IPS DF 6.9 (cell line): ENCODE measurements at regions not wholly inside any gene's neighbourhood (a gene's known extent, or its start where the extent isn't known, plus 50 kb on each side); places are given as distances from the start of the nearest gene placed in this dataset.
"Not testable (repeated sequence)": the region's sequence is repeated elsewhere in the genome, so short reads cannot be mapped to it uniquely, and the experiment has no call there.

Experiments used
- DNase-seq: peaks from one replicate; pipeline ENCODE4 v3.0.0-alpha.2; 2013; ENCODE audit warnings: low read depth, low spot score
- H3K27ac ChIP-seq: one replicate; pipeline ENCODE4 v1.5.1; 2013; ENCODE audit warnings: low read length, control low read depth
- H3K27me3 ChIP-seq: 2 replicates; pipeline ENCODE4 v1.6.1; 2013; ENCODE audit warnings: mild to moderate bottlenecking, low read length; ENCODE audit not compliant: control insufficient read depth, insufficient read depth
- H3K36me3 ChIP-seq: 2 replicates; pipeline ENCODE4 v1.6.1; 2013; ENCODE audit warnings: low read length; ENCODE audit not compliant: control insufficient read depth, insufficient read depth
- H3K4me1 ChIP-seq: 2 replicates; pipeline ENCODE4 v1.6.1; 2013; ENCODE audit warnings: low read length; ENCODE audit not compliant: control insufficient read depth, insufficient read depth
- H3K4me3 ChIP-seq: 2 replicates; pipeline ENCODE4 v1.5.1; 2013; ENCODE audit warnings: mild to moderate bottlenecking, low read length
- H3K9me3 ChIP-seq: 2 replicates; pipeline ENCODE4 v1.6.1; 2013; ENCODE audit warnings: low read length, inconsistent platforms; ENCODE audit not compliant: control insufficient read depth, insufficient read depth
- WGBS: extraction: QIAGEN DNeasy Blood & Tissue Kit; methylation state at CpG from one replicate; pipeline ENCODE4 v1.1.7; 2013; ENCODE audit warnings: mixed read lengths, missing lambda C conversion rate; ENCODE audit not compliant: insufficient read length, insufficient coverage; 5-methylcytosine and 5-hydroxymethylcytosine counted together

GRCh38 chr2:147001061-147001460 is 843.8 kb upstream of the ACVR2A start:
- no peaks in the 10 kb centered on the region for H3K36me3 ChIP-seq
- no CpG with 5 or more reads among the region's 1 CpG for WGBS

GRCh38 chr2:147000151-147000550 is 844.7 kb upstream of the ACVR2A start:
- DNase-seq, H3K36me3 ChIP-seq, H3K27ac ChIP-seq, H3K9me3 ChIP-seq, H3K4me3 ChIP-seq, H3K4me1 ChIP-seq, H3K27me3 ChIP-seq: not testable (repeated sequence)
- no CpG with 5 or more reads among the region's 2 CpGs for WGBS

More at GRCh38 chr2:147001061-147001460, 843.8 kb upstream of the ACVR2A start:
- no peaks in the 10 kb centered on the region for H3K9me3 ChIP-seq
- DNase-seq, result no peak
- H3K27ac ChIP-seq, result no peak overlapping the region
- H3K27me3 ChIP-seq, result no peaks in the 10 kb centered on the region
- no peaks in the 10 kb centered on the region for H3K4me1 ChIP-seq
- H3K4me3 ChIP-seq, result no peak overlapping the region

GRCh38 chr2:146997945-146998344 is 846.9 kb upstream of the ACVR2A start:
- no peak overlapping the region for H3K27ac ChIP-seq
- no peaks in the 10 kb centered on the region for H3K36me3 ChIP-seq
- H3K27me3 ChIP-seq, result no peaks in the 10 kb centered on the region
- no peak overlapping the region for H3K4me3 ChIP-seq
- no peaks in the 10 kb centered on the region for H3K4me1 ChIP-seq
- DNase-seq, result no peak
- no peaks in the 10 kb centered on the region for H3K9me3 ChIP-seq
- WGBS, result no CpG with 5 or more reads among the region's 2 CpGs

GRCh38 chr2:146997488-146997887 is 847.3 kb upstream of the ACVR2A start:
- DNase-seq, result no peak
- Histone ChIP-seq H3K27me3 (no peaks in the 10 kb centered on the region), H3K4me1 (no peaks in the 10 kb centered on the region), H3K9me3 (no peaks in the 10 kb centered on the region), H3K36me3 (no peaks in the 10 kb centered on the region), H3K4me3 (no peak overlapping the region), H3K27ac (no peak overlapping the region)

GRCh38 chr2:146994246-146994645 is 850.6 kb upstream of the ACVR2A start:
- H3K27me3 ChIP-seq, result no peaks in the 10 kb centered on the region
- DNase-seq, result no peak
- no peaks in the 10 kb centered on the region for H3K4me1 ChIP-seq
- no peaks in the 10 kb centered on the region for H3K9me3 ChIP-seq
- no CpG with 5 or more reads among the region's 1 CpG for WGBS
- H3K4me3 ChIP-seq, result no peak overlapping the region
- no peaks in the 10 kb centered on the region for H3K36me3 ChIP-seq
- no peak overlapping the region for H3K27ac ChIP-seq

GRCh38 chr2:146992466-146992865 is 852.4 kb upstream of the ACVR2A start:
- no peak overlapping the region for H3K27ac ChIP-seq
- WGBS, result no CpG with 5 or more reads among the region's 2 CpGs

GRCh38 chr2:146992057-146992456 is 852.8 kb upstream of the ACVR2A start:
- Histone ChIP-seq H3K9me3 (no peaks in the 10 kb centered on the region), H3K27ac (no peak overlapping the region), H3K36me3 (no peaks in the 10 kb centered on the region), H3K4me1 (no peaks in the 10 kb centered on the region), H3K27me3 (no peaks in the 10 kb centered on the region), H3K4me3 (no peak overlapping the region)
- DNase-seq, result no peak
- no CpG with 5 or more reads among the region's 2 CpGs for WGBS

More at GRCh38 chr2:146992466-146992865, 852.4 kb upstream of the ACVR2A start:
- Histone ChIP-seq H3K36me3 (no peaks in the 10 kb centered on the region), H3K4me1 (no peaks in the 10 kb centered on the region), H3K9me3 (no peaks in the 10 kb centered on the region), H3K4me3 (no peak overlapping the region), H3K27me3 (no peaks in the 10 kb centered on the region)
- DNase-seq, result no peak

GRCh38 chr2:146990311-146991054 is 854.3 kb upstream of the ACVR2A start:
- Histone ChIP-seq H3K27ac (no peak overlapping the region), H3K36me3 (no peaks in the 10 kb centered on the region), H3K4me1 (no peaks in the 10 kb centered on the region), H3K27me3 (no peaks in the 10 kb centered on the region), H3K4me3 (no peak overlapping the region), H3K9me3 (no peaks in the 10 kb centered on the region)
- no CpG with 5 or more reads among the region's 6 CpGs for WGBS
- DNase-seq, result no peak

GRCh38 chr2:146989741-146990140 is 855.1 kb upstream of the ACVR2A start:
- no peaks in the 10 kb centered on the region for H3K27me3 ChIP-seq
- H3K27ac ChIP-seq, result no peak overlapping the region
- H3K36me3 ChIP-seq, result no peaks in the 10 kb centered on the region
- WGBS, result no CpG with 5 or more reads among the region's 1 CpG
- H3K4me3 ChIP-seq, result no peak overlapping the region
- DNase-seq, result no peak
- no peaks in the 10 kb centered on the region for H3K9me3 ChIP-seq
- no peaks in the 10 kb centered on the region for H3K4me1 ChIP-seq

GRCh38 chr2:146987996-146988395 is 856.8 kb upstream of the ACVR2A start:
- Histone ChIP-seq H3K4me1 (no peaks in the 10 kb centered on the region), H3K9me3 (no peaks in the 10 kb centered on the region), H3K27ac (no peak overlapping the region), H3K4me3 (no peak overlapping the region), H3K27me3 (no peaks in the 10 kb centered on the region), H3K36me3 (no peaks in the 10 kb centered on the region)
- WGBS, result no CpG with 5 or more reads among the region's 2 CpGs
- DNase-seq, result no peak

GRCh38 chr2:146986161-146986560 is 858.7 kb upstream of the ACVR2A start:
- no peak overlapping the region for H3K27ac ChIP-seq
- H3K27me3 ChIP-seq, result no peaks in the 10 kb centered on the region
- H3K9me3 ChIP-seq, result no peaks in the 10 kb centered on the region
- H3K4me3 ChIP-seq, result no peak overlapping the region
- no peak for DNase-seq
- WGBS, result no CpG with 5 or more reads among the region's 4 CpGs
- no peaks in the 10 kb centered on the region for H3K36me3 ChIP-seq
- no peaks in the 10 kb centered on the region for H3K4me1 ChIP-seq
